Breast epithelium (tissue), 3 donors: ENCODE measurements at regions not wholly inside any gene's neighbourhood (a gene's known extent, or its start where the extent isn't known, plus 50 kb on each side); places are given as distances from the start of the nearest gene placed in this dataset.

Source experiments
- CTCF ChIP-seq, 3 donors: fragments of 450-650 bp; IDR thresholded peaks; one replicate each; pipeline ENCODE4 v1.5.1; 2016 to 2017; ENCODE audit warnings: antibody characterized with exemption in 3 of 3, mild to moderate bottlenecking in 3 of 3, moderate library complexity in 3 of 3
- POLR2AphosphoS5 ChIP-seq, 3 donors: sonication (generic); formaldehyde crosslinking; IDR thresholded peaks; one replicate each; pipeline ENCODE4 v1.6.1; 2017; ENCODE audit warnings: antibody characterized with exemption in 3 of 3

- TF ChIP-seq POLR2AphosphoS5 (IDR thresholded peaks at IDR 0.05) (no peak), CTCF (IDR thresholded peaks at IDR 0.05) (no peak)
These were observed 2083.0 kb upstream of the ACO1 start for GRCh38 chr9:30301271-30301963.
